AG04449 (cell line): ENCODE measurements at regions not wholly inside any gene's neighbourhood (a gene's known extent, or its start where the extent isn't known, plus 50 kb on each side); places are given as distances from the start of the nearest gene placed in this dataset.

Experiments used
- CTCF ChIA-PET: fragments of 350-600 bp; formaldehyde crosslinking; extraction: SDS; loops from one replicate; lab custom pipeline; 2021; ENCODE audit warnings: antibody characterized with exemption; lab: Yijun Ruan, JAX
- POLR2A ChIA-PET: fragments of 400-600, 350-600 bp; formaldehyde crosslinking; extraction: SDS; loops from one replicate; lab custom pipeline; 2020; ENCODE audit warnings: antibody characterized with exemption, inconsistent platforms; lab: Yijun Ruan, JAX
- DNase-seq: peaks from one replicate; pipeline ENCODE4 v3.0.0-alpha.2; 2010; ENCODE audit warnings: low read depth, low spot score
- H3K4me3 ChIP-seq: 2 replicates; pipeline ENCODE4 v1.5.1; 2011; ENCODE audit warnings: low read depth, mild to moderate bottlenecking, control low read depth, low read length
- CTCF ChIP-seq: IDR thresholded peaks from one replicate; pipeline ENCODE4 v1.5.1; 2011; ENCODE audit warnings: mild to moderate bottlenecking, moderate library complexity, low read length, control low read depth, inconsistent platforms; ENCODE audit not compliant: insufficient read depth; ENCODE audit errors: missing control alignments

GRCh38 chr18:40985436-40985835 is 969.6 kb upstream of the PIK3C3 start:
- ChIA-PET CTCF (no interaction called here), POLR2A (no interaction called here)
- TF ChIP-seq CTCF: no peak
- H3K4me3 ChIP-seq: no peak overlapping the region
- DNase-seq: no peak

- no peak for TF ChIP-seq CTCF
- CTCF ChIA-PET: no interaction called here
- DNase-seq: no peak
- H3K4me3 ChIP-seq: no peak overlapping the region
- POLR2A ChIA-PET: no interaction called here
Observed at GRCh38 chr18:40984856-40985255, 970.2 kb upstream of the PIK3C3 start.

GRCh38 chr18:40983835-40984234 is 971.2 kb upstream of the PIK3C3 start:
- no peak for TF ChIP-seq CTCF
- DNase-seq: no peak
- ChIA-PET POLR2A (no interaction called here), CTCF (no interaction called here)
- H3K4me3 ChIP-seq: no peak overlapping the region

- POLR2A ChIA-PET: no interaction called here
- H3K4me3 ChIP-seq: no peak overlapping the region
- no peak for TF ChIP-seq CTCF
- CTCF ChIA-PET: no interaction called here
- DNase-seq: no peak
Observed at GRCh38 chr18:40980171-40980570, 974.9 kb upstream of the PIK3C3 start.

- ChIA-PET POLR2A (no interaction called here), CTCF (no interaction called here)
- H3K4me3 ChIP-seq: no peak overlapping the region
- no peak for TF ChIP-seq CTCF
- DNase-seq: no peak
Observed at GRCh38 chr18:40976050-40976449, 979.0 kb upstream of the PIK3C3 start.

GRCh38 chr18:40974448-40974847 is 980.6 kb upstream of the PIK3C3 start:
- DNase-seq: no peak
- ChIA-PET CTCF (no interaction called here), POLR2A (no interaction called here)
- no peak overlapping the region for H3K4me3 ChIP-seq
- TF ChIP-seq CTCF: no peak

GRCh38 chr18:40962784-40963183 is 992.2 kb upstream of the PIK3C3 start:
- ChIA-PET CTCF (interaction anchor here (1.0 kb wide), 1 partner anchor 18 kb away, joined by 3 read pairs; no protein-coding TSS in a partner anchor), POLR2A (no interaction called here)
- no peak for DNase-seq

More at GRCh38 chr18:40962784-40963183, 992.2 kb upstream of the PIK3C3 start:
- H3K4me3 ChIP-seq: no peak overlapping the region
- TF ChIP-seq CTCF: no peak
